Upper lobe of left lung (tissue), 6 donors: ENCODE measurements at regions not wholly inside any gene's neighbourhood (a gene's known extent, or its start where the extent isn't known, plus 50 kb on each side); places are given as distances from the start of the nearest gene placed in this dataset.

Source experiments
- ATAC-seq, 2 donors: fragments of 200-7000 bp; cut with Tn5 transposase; one replicate each; pipeline ENCODE4 v1.9.1; 2022; ENCODE audit warnings: mild to moderate bottlenecking in 2 of 2, moderate library complexity in 2 of 2; ENCODE audit not compliant: low FRiP score in 2 of 2
- DNase-seq, 2 donors: peaks; one replicate each; pipeline ENCODE4 v3.0.0-alpha.2; 2019 to 2020
- H3K27ac ChIP-seq, 4 donors: fragments of 200-600 bp; sonication (generic); one replicate each; pipeline ENCODE4 v1.5.1; 2016 to 2019
- H3K27me3 ChIP-seq, 4 donors: fragments of 200-600 bp; sonication (generic); one replicate each; pipeline ENCODE4 v1.5.1; 2017 to 2019
- H3K36me3 ChIP-seq, 4 donors: fragments of 200-600 bp; sonication (generic); one replicate each; pipeline ENCODE4 v1.5.1; 2016 to 2019
- H3K4me1 ChIP-seq, 4 donors: fragments of 200-600 bp; sonication (generic); one replicate each; pipeline ENCODE4 v1.5.1; 2018 to 2019
- H3K4me3 ChIP-seq, 4 donors: fragments of 200-600 bp; sonication (generic); one replicate each; pipeline ENCODE4 v1.5.1; 2017 to 2019; ENCODE audit warnings: mild to moderate bottlenecking in 2 of 4, moderate library complexity in 1 of 4
- H3K9me3 ChIP-seq, 4 donors: fragments of 200-600 bp; sonication (generic); one replicate each; pipeline ENCODE4 v1.5.1; 2018 to 2019
- CTCF ChIP-seq, 6 experiments: fragments of 450-650 bp in 4 of 6; fragments of 200-600 bp in 2 of 6; sonication (generic) in 2 of 6; IDR thresholded peaks; one replicate each; pipeline ENCODE4 v1.5.1; 2016 to 2019; ENCODE audit warnings: antibody characterized with exemption in 6 of 6
- EP300 ChIP-seq, 4 donors: sonication (generic); formaldehyde crosslinking; IDR thresholded peaks; one replicate each; pipeline ENCODE4 v1.5.1; 2017; ENCODE audit warnings: antibody characterized with exemption in 4 of 4, control low read depth in 2 of 4
- POLR2A ChIP-seq, 4 donors: fragments of 450-650 bp; IDR thresholded peaks; one replicate each; pipeline ENCODE4 v1.5.1; 2016 to 2017; ENCODE audit warnings: antibody characterized with exemption in 4 of 4, mild to moderate bottlenecking in 2 of 4
- POLR2AphosphoS5 ChIP-seq, 2 donors: sonication (generic); formaldehyde crosslinking; IDR thresholded peaks; one replicate each; pipeline ENCODE4 v1.5.1; 2017; ENCODE audit warnings: antibody characterized with exemption in 2 of 2
- WGBS, 2 donors: methylation state at CpG; one replicate each; pipeline ENCODE4 v1.1.5; 2017 to 2018; 5-methylcytosine and 5-hydroxymethylcytosine counted together
- donor health status: DM: no; HTN: no; CAD: no; lungs with moderate emphysema.
- donor health status: DM: no; HTN: yes; CAD: no; lungs with severe emphysema.

- ATAC-seq (no peak), DNase-seq (no peak)
- Histone ChIP-seq H3K36me3 (no peaks in the 10 kb centered on the region), H3K27me3 (no peaks in the 10 kb centered on the region), H3K4me3 (no peak overlapping the region), H3K27ac (no peak overlapping the region), H3K4me1 (no peaks in the 10 kb centered on the region), H3K9me3 (no peaks in the 10 kb centered on the region)
- no peak for TF ChIP-seq CTCF (IDR thresholded peaks at IDR 0.05)
- WGBS, 2 donors, result 81 to 88% methylated on average over 1 of the region's 1 CpG
Observed at GRCh38 chr12:89933911-89934310, 225.3 kb upstream of the ATP2B1 start.

- H3K4me1 ChIP-seq, result no peaks in the 10 kb centered on the region
- H3K4me3 ChIP-seq, result no peak overlapping the region
- DNase-seq, result no peak
- no peak for ATAC-seq
- no peaks in the 10 kb centered on the region for H3K9me3 ChIP-seq
- TF ChIP-seq POLR2A (IDR thresholded peaks at IDR 0.05), result no peak
- no peak for TF ChIP-seq CTCF (IDR thresholded peaks at IDR 0.05)
- TF ChIP-seq POLR2AphosphoS5 (IDR thresholded peaks at IDR 0.05), result no peak
- TF ChIP-seq EP300 (IDR thresholded peaks at IDR 0.05), result no peak
- 59 to 76% methylated on average over 4 of the region's 4 CpGs for WGBS, 2 donors
- H3K27ac ChIP-seq, result no peak overlapping the region
- no peaks in the 10 kb centered on the region for H3K27me3 ChIP-seq
- no peaks in the 10 kb centered on the region for H3K36me3 ChIP-seq
Observed at GRCh38 chr12:89932954-89933353, 224.3 kb upstream of the ATP2B1 start.

- no peak overlapping the region for H3K27ac ChIP-seq
Observed at GRCh38 chr12:89928467-89928866, 219.8 kb upstream of the ATP2B1 start.

GRCh38 chr12:89927226-89927698, 218.6 kb upstream of the ATP2B1 start:
- no peaks in the 10 kb centered on the region for H3K27me3 ChIP-seq
- H3K36me3 ChIP-seq, result no peaks in the 10 kb centered on the region
- DNase-seq (no peak), ATAC-seq (peak in 1 of 2 donors; percentile 46)
- no peak overlapping the region for H3K27ac ChIP-seq
- no peak overlapping the region for H3K4me3 ChIP-seq
- no peaks in the 10 kb centered on the region for H3K4me1 ChIP-seq
- H3K9me3 ChIP-seq, result no peaks in the 10 kb centered on the region
- TF ChIP-seq CTCF (IDR thresholded peaks at IDR 0.05), result no peak
- TF ChIP-seq POLR2AphosphoS5 (IDR thresholded peaks at IDR 0.05), result no peak
- TF ChIP-seq EP300 (IDR thresholded peaks at IDR 0.05), result no peak
- TF ChIP-seq POLR2A (IDR thresholded peaks at IDR 0.05), result no peak
- WGBS, 2 donors, result 67 to 71% methylated on average over 2 of the region's 2 CpGs

More at GRCh38 chr12:89928467-89928866, 219.8 kb upstream of the ATP2B1 start:
- TF ChIP-seq CTCF (IDR thresholded peaks at IDR 0.05) (no peak), POLR2AphosphoS5 (IDR thresholded peaks at IDR 0.05) (no peak), POLR2A (IDR thresholded peaks at IDR 0.05) (no peak), EP300 (IDR thresholded peaks at IDR 0.05) (no peak)
- DNase-seq (no peak), ATAC-seq (no peak)
- H3K4me3 ChIP-seq, result no peak overlapping the region
- no peaks in the 10 kb centered on the region for H3K4me1 ChIP-seq
- H3K9me3 ChIP-seq, result no peaks in the 10 kb centered on the region
- 92 to 96% methylated on average over 1 of the region's 1 CpG for WGBS, 2 donors
- H3K36me3 ChIP-seq, result no peaks in the 10 kb centered on the region
- no peaks in the 10 kb centered on the region for H3K27me3 ChIP-seq

- no peaks in the 10 kb centered on the region for H3K4me1 ChIP-seq
- no peaks in the 10 kb centered on the region for H3K36me3 ChIP-seq
- peak in 1 of 2 donors; percentile 59 for ATAC-seq
- no peak overlapping the region for H3K4me3 ChIP-seq
- TF ChIP-seq EP300 (IDR thresholded peaks at IDR 0.05) (no peak), POLR2AphosphoS5 (IDR thresholded peaks at IDR 0.05) (no peak), CTCF (IDR thresholded peaks at IDR 0.05) (no peak), POLR2A (IDR thresholded peaks at IDR 0.05) (no peak)
- no peaks in the 10 kb centered on the region for H3K27me3 ChIP-seq
- no peak overlapping the region for H3K27ac ChIP-seq
- no peaks in the 10 kb centered on the region for H3K9me3 ChIP-seq
- WGBS, 2 donors, result 83 to 87% methylated on average over 2 of the region's 2 CpGs
- no peak for DNase-seq
Observed at GRCh38 chr12:89924191-89924590, 215.6 kb upstream of the ATP2B1 start.
